NCI-H2196 (cell line): ENCODE measurements at regions not wholly inside any gene's neighbourhood (a gene's known extent, or its start where the extent isn't known, plus 50 kb on each side); places are given as distances from the start of the nearest gene placed in this dataset.

ENCODE experiments used
- DNase-seq: peaks from one replicate; lab custom pipeline; 2025; ENCODE audit not compliant: unreplicated experiment; lab: John Stamatoyannopoulos, UW

- no peak for DNase-seq
Measured at GRCh38 chr17:79541056-79541850, 69.6 kb downstream of the RBFOX3 start.

DNA sequence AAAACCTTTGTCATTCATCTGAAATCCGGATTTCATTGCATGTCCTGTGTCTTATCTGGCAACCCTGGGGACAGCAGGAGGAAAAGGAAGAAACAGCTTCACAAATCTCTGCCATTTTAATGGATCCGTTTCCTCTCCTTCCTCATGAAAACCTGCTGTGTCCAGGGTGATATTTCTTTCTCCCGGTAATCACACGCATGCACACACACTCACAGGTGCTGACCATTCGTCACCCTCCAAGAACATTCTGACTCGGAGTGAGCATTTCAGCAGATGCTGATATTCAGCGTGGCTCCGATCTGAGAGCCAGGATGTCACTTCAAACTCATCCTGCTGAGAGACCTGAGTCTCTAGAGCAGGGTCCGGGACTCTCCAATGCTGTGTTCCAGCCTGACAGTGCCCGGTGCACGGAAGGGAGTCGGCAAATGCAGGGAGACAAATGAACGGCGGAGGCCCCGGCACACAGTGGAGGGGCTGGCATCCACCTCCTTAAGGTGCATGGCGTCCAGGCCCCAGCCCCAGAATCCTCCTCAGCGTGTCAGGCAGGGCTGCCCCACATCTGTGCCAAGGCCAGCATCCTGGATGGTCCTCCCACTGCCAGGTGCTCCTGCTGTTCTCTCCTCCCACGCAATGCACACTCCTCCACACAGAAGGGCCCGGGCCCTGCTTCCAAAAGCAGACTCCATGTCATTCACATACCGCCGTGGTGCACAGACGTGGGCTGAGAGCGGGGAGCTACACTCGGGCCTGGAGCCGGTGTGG, 70.7 kb downstream of the RBFOX3 start:
- no peak for DNase-seq

GRCh38 chr17:79538291-79538690, 72.6 kb downstream of the RBFOX3 start:
- no peak for DNase-seq

DNA sequence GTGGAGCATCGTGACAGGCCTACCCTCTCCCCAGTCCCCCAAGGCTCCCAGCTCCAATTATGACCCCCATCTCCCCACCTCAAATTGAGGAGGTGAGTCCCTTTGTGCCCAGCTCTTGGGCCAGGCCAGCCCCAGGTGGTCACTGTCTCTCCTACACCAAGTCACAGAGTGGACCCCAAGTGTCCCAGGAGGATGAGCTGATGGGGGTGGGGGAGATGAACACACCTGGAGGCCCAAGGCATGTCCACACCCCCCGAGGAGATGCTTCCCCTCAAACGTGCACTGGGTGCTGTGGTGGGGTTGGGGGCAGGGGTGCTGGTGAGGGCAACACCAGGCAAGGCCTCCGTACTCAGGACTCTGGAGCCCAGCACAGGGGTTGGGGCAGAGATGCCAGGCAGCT, 73.2 kb downstream of the RBFOX3 start:
- no peak for DNase-seq

DNA sequence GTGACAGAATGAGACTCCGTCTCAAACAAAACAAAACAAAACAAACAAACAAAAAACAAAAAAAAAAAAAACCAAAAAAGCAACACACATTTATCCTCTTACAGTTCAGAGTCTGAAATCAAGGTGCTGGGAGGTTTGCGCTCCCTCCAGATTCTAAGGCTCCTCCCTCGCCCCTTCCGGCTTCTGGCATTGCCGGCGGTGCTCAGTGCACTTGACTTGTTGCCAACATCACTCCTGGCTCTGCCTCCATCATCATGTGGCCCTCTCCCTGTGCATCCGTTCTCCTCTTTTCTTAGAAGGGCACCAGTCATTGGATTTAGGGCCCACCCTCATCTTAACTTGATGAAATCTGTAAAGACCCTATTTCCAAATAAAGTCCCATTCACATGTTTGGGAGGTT, 73.8 kb downstream of the RBFOX3 start:
- DNase-seq: no peak

- no peak for DNase-seq
Measured at GRCh38 chr17:79536212-79536840, 74.5 kb downstream of the RBFOX3 start.

DNA sequence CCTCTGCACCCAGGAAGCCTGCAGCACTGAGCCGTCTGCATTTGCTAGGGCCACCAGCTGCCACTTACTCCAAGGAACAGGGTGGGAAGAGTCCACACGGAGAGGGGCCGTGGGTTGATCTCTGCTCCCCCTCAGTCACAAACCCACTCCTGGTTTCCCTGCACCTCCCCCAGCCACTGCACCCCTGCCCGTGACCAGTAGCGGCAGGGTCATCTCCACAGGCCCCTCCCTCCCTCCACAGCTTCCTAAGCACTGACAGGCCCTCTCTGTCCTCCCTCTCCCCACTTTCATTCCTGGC, 75.2 kb downstream of the RBFOX3 start:
- DNase-seq: no peak

GRCh38 chr17:79534851-79535727, 75.8 kb downstream of the RBFOX3 start:
- DNase-seq: no peak

DNA sequence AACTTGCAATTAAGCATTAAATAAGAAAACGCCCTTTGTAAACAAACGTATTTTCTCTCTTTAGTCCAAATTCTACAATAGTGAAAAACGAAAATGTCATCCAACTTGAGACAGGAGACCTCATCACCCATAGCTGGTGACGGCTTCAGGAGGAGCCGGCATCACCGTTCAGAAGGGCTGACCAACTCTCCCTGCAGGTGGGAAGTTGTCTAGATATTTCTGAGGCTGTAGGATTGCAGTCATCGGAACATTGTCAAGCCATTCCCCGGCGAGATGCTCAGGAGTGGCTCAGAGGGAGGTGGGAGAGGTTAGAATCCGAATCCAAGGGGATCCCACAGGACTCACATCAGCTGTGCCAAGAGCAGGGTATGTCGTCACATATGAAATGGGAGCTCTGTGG, 76.7 kb downstream of the RBFOX3 start:
- no peak for DNase-seq

GRCh38 chr17:79533116-79533515, 77.7 kb downstream of the RBFOX3 start:
- no peak for DNase-seq

- no peak for DNase-seq
Measured at GRCh38 chr17:79532107-79532790, 78.6 kb downstream of the RBFOX3 start.

DNA sequence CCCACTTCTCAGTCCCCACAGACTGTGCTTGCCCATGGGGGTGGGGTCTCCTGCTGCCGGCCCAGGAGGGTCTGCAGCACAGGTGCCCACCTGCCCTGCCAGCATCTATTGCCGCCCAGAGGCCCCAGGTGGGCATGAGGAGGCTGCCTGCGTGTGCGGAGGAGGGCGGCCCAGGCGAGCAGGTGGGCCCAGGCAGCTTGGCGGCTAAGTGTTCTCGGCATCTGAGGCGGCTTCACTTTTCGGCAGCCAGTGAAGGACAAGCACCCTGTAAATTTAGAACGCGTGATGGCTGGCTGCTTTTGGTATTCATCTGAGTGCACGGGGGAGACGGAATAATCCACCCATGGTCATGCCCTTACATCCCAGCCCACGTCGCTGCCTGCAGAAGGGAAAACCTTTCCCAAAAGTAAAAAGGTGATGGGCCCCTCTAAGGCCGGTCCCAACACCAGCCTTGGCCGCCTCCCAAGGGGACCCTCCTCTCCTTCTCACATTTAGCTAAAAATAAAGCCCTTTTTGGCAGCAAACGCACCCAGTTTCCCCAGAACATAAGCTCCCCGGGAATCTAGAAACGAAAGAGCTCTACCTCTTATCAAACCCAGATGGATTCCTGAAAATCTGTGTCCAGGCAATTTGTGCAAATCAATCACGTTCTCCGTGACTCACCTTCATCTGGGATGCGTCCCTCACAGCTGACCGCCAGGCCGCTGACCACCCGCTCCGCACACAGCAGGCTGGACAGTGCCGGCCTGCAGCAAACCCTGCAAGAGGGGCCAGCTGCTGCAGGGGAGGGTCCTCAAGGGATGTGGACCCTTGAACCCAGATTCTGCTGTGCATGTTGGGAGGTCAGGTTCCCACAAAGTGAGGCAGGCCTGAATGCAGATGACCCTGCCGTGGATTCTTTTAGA, 79.4 kb downstream of the RBFOX3 start:
- no peak for DNase-seq

DNA sequence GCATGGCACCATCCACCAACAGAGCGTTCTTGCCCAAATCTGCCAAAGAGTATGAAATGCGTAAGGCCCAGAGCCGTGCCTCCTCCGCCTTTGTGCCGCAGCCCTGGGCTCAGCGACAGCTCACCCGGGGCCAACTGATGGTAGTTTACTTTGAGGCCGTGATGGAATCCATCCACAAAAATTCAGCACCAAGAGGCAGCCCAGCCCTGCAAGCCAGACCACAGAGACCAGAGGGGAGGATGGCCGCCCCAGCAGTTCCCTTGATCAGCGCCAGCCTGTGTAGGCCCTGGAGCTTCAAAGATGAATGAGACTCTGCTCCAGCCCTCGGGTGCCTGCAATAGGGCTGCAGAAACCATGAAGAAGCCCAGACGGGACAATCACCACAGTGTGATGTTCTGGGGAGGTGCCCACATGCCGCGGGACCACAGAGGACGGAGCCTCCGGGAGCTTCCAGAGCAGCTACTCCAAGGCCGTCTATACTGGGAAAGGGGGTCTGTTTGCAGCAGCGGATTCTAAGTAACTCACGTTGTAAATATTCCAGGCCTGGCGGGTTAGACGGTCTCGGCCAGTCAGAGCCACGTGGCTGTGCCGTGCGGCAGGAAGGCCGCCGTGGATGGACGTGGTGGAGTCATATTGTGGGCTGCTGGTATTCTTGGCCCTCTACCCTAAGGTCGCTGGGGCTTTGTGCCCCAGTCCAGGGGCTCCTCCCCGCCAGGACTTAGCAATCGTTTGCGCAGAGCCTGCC, 80.3 kb downstream of the RBFOX3 start:
- no peak for DNase-seq

- DNase-seq: no peak
Measured at GRCh38 chr17:79529661-79530081, 81.2 kb downstream of the RBFOX3 start.

GRCh38 chr17:79528592-79529125, 82.2 kb downstream of the RBFOX3 start:
- no peak for DNase-seq

- no peak for DNase-seq
Measured at GRCh38 chr17:79527306-79527705, 83.5 kb downstream of the RBFOX3 start.

GRCh38 chr17:79525793-79526677, 84.8 kb downstream of the RBFOX3 start:
- DNase-seq: no peak
